Neuron (in vitro differentiated cells): ENCODE measurements at regions not wholly inside any gene's neighbourhood (a gene's known extent, or its start where the extent isn't known, plus 50 kb on each side); places are given as distances from the start of the nearest gene placed in this dataset.

Experiments
- H2AFZ ChIP-seq: one replicate; pipeline ENCODE4 v1.6.1; 2013; ENCODE audit warnings: low read depth, mild to moderate bottlenecking, inconsistent platforms, low read length, moderate library complexity
- H3K27me3 ChIP-seq: one replicate; pipeline ENCODE4 v1.6.1; 2013; ENCODE audit warnings: low read length; ENCODE audit not compliant: insufficient read depth
- H3K36me3 ChIP-seq: one replicate; pipeline ENCODE4 v1.6.1; 2013; ENCODE audit warnings: low read length; ENCODE audit not compliant: insufficient read depth
- H3K4me1 ChIP-seq: one replicate; pipeline ENCODE4 v1.6.1; 2013; ENCODE audit warnings: low read length; ENCODE audit not compliant: insufficient read depth
- H3K4me3 ChIP-seq: 2 replicates; pipeline ENCODE4 v1.5.1; 2013; ENCODE audit warnings: mild to moderate bottlenecking, low read length, moderate library complexity
- H3K9me3 ChIP-seq: one replicate; pipeline ENCODE4 v1.6.1; 2013; ENCODE audit warnings: low read length

DNA sequence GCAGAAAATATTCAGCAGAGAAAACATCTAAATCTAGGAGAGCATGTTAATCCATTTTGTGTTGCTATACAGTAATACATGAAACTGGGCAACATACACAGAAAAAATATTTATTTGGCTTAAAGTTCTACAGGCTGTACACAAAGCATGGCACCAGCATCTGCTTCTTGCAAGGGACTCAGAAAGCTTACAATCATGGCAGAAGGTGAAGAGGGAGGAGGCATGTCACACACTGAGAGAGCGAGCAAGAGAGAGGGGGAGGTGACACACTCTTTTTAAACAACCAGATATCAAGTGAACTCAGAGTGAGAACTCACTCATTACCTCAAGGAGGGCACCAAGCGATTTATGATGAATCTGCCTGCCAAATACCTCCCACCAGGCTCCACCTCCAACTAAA is 94.2 kb upstream of the CNOT2 start:
- Histone ChIP-seq H3K4me3 (no peak overlapping the region), H3K36me3 (no peaks in the 10 kb centered on the region), H2AFZ (no peak overlapping the region), H3K4me1 (no peaks in the 10 kb centered on the region), H3K9me3 (no peaks in the 10 kb centered on the region), H3K27me3 (no peaks in the 10 kb centered on the region)

DNA sequence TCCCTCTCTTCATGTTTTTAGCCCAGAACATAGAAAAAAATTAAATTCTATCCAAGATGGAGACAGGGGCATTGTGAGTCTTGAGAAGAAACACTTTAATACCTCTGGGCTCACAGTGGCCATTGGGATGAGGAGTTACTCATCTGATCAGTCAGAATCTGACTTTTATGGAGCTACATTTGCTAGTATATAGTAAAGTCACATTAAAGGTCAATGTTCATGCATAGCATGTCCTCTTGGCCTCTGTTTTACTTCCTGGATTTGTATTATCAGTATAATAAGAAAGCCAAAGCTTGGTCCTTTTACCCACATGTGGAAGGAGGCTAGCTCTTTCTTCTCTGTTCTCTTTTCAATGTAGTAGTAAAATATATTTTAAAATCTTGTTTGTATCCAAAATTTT is 93.6 kb upstream of the CNOT2 start:
- H3K27me3 ChIP-seq = no peaks in the 10 kb centered on the region
- no peaks in the 10 kb centered on the region for H3K36me3 ChIP-seq
- H2AFZ ChIP-seq = peak overlapping the region; percentile 16
- H3K4me3 ChIP-seq = no peak overlapping the region
- no peaks in the 10 kb centered on the region for H3K4me1 ChIP-seq
- H3K9me3 ChIP-seq = no peaks in the 10 kb centered on the region

DNA sequence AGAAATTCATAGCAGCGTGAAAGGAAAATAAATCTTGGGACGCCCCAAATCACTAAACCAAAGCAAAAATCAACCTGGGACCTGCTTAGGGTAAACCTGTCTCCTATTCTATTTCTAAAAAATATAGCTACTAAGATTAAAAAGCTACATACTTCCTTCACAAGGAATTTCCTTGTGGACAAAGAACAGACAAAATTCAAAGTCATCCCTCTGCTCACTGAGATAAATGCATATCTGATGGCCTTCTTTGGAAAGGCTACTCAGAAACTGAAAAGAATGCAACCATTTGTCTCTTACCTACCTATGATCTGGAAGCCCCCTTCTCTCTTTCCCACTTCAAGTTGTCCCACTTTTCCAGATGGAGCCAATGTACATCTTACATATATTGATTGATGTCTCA is 93.0 kb upstream of the CNOT2 start:
- Histone ChIP-seq H3K36me3 (no peaks in the 10 kb centered on the region), H3K4me3 (no peak overlapping the region), H3K4me1 (no peaks in the 10 kb centered on the region), H2AFZ (peak overlapping the region; percentile 16), H3K9me3 (no peaks in the 10 kb centered on the region), H3K27me3 (no peaks in the 10 kb centered on the region)

DNA sequence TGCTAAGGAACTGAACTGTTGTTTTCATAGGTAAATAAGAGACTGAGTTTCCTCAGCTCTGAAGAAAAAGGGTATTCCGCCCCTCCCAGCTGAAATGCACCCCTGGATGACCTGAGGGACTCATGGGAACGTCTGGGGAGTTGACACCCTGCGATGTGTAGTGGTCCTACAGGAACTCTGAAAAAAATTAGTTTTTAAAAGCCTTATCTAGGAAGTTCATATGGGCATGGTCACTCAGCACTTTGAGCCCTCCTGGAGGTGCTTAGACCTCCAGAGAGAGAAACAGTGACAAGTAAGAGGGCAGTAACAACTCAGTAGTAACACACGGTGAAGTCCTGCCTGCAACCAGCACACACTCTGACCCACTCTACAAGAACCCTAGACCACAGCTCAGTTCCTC is 91.2 kb upstream of the CNOT2 start:
- H3K4me3 ChIP-seq = no peak overlapping the region
- no peaks in the 10 kb centered on the region for H3K27me3 ChIP-seq
- no peak overlapping the region for H2AFZ ChIP-seq
- no peaks in the 10 kb centered on the region for H3K4me1 ChIP-seq
- H3K9me3 ChIP-seq = peaks cover 2% of the 10 kb centered on the region
- no peaks in the 10 kb centered on the region for H3K36me3 ChIP-seq

DNA sequence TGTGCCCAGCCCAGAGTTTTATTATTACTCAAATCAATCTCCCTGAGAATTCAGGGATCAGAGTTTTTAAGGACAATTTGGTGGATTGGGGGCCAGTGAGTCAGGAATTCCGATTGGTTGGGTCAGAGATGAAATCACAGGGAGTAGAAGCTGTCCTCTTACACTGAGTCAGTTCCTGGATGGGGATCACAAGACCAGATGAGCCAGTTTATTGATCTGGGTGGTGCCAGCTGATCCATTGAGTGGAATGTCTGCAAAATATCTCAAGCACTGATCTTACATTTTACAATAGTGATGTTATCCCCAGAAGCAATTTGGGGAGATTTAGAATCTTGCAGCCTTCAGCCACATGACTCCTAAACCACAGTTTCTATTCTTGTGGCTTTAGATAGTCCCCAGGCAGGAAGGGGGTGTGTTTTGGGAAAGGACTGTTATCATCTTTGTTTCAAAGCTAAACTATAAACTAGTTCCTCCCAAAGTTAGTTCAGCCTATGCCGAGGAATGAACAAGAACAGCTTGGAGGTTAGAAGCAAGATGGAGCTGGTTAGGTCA is 89.1 kb upstream of the CNOT2 start:
- Histone ChIP-seq H3K36me3 (no peaks in the 10 kb centered on the region), H3K9me3 (peaks cover 2% of the 10 kb centered on the region), H3K27me3 (no peaks in the 10 kb centered on the region)

DNA sequence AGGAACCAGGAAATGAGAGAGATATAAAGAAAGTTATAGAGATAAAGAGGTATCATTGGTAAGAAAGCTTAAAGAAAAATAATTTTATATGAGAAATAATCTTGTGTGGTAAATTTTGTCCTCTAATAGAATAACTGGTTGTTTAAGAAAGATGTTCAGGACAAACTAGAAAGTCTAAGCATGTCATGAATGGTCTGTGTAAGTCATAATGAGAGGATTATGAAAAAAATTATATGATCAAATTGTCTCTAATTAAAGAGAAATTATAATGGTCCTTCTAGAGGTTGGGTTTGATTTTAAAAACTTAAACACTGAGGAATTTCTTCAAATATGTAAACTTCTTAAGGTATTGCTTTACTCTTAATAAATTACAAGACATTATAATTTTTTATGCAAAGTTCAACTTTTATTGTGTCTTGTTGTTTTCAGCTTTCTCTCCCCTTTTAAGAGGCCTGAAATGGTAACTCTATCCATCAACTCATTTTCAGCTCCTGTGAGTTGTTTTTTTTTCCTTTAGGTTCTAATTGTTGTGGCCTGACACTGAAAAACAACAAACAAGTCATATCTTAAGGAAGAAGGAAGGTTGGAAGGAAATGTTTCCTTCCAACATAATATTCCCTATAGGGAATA is 88.2 kb upstream of the CNOT2 start:
- Histone ChIP-seq H3K4me1 (no peaks in the 10 kb centered on the region), H3K4me3 (no peak overlapping the region), H3K27me3 (no peaks in the 10 kb centered on the region), H3K36me3 (no peaks in the 10 kb centered on the region), H2AFZ (no peak overlapping the region), H3K9me3 (peaks cover 2% of the 10 kb centered on the region)

More for the DNA sequence above, 89.1 kb upstream of the CNOT2 start:
- Histone ChIP-seq H3K4me3 (no peak overlapping the region), H2AFZ (no peak overlapping the region), H3K4me1 (no peaks in the 10 kb centered on the region)

DNA sequence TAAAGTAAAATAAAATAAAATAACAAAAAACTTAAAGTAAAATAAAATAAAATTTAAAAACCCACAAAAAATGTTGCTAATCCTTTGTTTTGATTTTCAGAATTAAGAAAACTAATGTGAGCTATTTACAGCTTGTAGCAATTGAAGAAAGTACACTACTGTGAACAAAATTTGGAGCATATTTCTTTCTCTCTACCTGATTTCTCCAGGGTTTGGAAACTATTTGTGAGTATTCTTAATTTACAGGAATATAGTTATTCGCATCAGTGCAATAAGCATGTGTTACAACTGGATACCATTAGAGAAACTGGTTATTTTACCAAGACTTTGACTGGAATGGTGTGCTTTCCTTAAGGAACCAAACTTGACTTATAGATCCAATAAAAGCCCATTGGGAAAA is 86.1 kb upstream of the CNOT2 start:
- Histone ChIP-seq H3K27me3 (no peaks in the 10 kb centered on the region), H2AFZ (no peak overlapping the region), H3K4me3 (no peak overlapping the region), H3K36me3 (no peaks in the 10 kb centered on the region), H3K4me1 (no peaks in the 10 kb centered on the region), H3K9me3 (peaks cover 2% of the 10 kb centered on the region)

DNA sequence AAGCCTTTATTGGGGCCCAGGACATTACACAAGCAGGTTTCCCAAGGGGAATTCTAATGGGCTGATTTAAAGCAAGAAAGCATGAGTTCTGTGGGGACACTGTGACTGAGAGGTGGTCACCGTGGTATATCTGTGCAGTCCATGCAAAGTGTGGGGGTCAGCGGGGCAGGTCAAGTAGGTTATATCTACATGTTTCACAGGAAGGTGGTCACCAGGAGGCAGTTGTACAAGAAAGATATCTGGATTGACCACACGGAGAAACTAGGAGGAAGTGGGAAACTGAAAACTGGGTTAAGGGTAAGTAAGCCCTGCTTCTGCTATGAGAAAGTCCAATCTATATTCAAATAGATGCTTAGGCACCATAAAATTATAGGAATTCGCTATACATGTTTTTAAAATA is 77.8 kb upstream of the CNOT2 start:
- H3K27me3 ChIP-seq = no peaks in the 10 kb centered on the region
- H3K4me1 ChIP-seq = no peaks in the 10 kb centered on the region

DNA sequence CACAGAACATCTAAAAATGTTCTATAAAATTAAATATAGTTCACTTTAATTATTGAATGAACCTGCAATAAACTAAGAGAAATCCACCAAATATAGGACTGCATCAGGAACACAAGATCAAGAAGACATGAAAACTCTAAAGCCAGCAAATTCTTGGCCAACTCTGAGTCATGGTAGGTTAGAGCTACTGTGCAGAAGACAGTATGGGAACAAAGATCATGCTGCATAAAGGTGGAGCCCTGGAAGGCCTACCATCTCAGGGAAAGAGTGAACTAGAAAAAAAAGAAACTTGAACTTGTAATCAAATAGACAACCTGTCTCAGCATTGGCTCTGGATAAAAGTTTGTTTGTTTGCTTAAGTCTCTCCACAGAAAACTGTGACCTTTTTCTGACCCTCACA is 66.9 kb upstream of the CNOT2 start:
- Histone ChIP-seq H2AFZ (no peak overlapping the region), H3K27me3 (no peaks in the 10 kb centered on the region), H3K36me3 (no peaks in the 10 kb centered on the region), H3K9me3 (no peaks in the 10 kb centered on the region), H3K4me1 (no peaks in the 10 kb centered on the region), H3K4me3 (no peak overlapping the region)

More for the DNA sequence above, 77.8 kb upstream of the CNOT2 start:
- no peaks in the 10 kb centered on the region for H3K9me3 ChIP-seq
- no peak overlapping the region for H3K4me3 ChIP-seq
- no peaks in the 10 kb centered on the region for H3K36me3 ChIP-seq
- no peak overlapping the region for H2AFZ ChIP-seq

DNA sequence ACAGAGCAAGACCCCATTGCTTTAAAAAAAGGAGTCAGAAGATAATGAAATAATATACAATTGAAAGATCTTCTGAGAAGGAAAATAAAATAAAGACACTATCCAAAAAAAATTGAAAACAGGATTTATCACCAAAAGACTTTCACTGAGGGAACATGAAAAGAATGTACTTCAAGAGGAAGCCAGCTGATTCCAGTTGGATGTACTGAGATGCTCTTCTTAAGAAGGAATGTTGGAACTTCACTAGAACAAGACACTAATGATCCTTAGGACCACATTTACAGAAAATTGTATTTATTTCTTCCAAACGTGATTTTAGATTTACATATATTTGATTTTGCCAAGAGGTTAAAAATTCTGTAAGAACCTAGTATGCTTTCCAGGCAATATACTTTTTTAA is 65.6 kb upstream of the CNOT2 start:
- H3K27me3 ChIP-seq = no peaks in the 10 kb centered on the region
- H3K4me1 ChIP-seq = no peaks in the 10 kb centered on the region
- no peaks in the 10 kb centered on the region for H3K36me3 ChIP-seq
- no peaks in the 10 kb centered on the region for H3K9me3 ChIP-seq
- no peak overlapping the region for H3K4me3 ChIP-seq
- H2AFZ ChIP-seq = no peak overlapping the region

DNA sequence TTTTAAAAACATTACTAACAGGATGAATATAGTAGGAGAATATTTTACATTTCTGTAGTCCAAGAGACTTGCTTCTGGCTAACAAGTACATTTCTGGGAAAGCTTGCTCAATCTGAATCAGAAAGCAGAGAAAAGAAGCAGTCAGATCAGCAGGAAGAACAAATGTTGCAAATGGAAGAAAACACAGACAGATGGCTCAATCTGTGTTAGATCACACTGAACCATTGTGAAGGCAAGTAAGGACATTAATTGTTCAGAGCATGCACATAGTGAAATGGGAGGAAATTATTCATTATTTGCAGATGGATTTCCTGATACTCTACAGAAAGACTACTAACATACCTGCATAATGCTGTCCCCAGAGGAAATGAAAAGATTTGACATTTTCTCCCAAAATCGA is 65.2 kb upstream of the CNOT2 start:
- Histone ChIP-seq H3K9me3 (no peaks in the 10 kb centered on the region), H3K36me3 (no peaks in the 10 kb centered on the region), H3K4me3 (no peak overlapping the region), H2AFZ (no peak overlapping the region), H3K4me1 (no peaks in the 10 kb centered on the region), H3K27me3 (no peaks in the 10 kb centered on the region)

DNA sequence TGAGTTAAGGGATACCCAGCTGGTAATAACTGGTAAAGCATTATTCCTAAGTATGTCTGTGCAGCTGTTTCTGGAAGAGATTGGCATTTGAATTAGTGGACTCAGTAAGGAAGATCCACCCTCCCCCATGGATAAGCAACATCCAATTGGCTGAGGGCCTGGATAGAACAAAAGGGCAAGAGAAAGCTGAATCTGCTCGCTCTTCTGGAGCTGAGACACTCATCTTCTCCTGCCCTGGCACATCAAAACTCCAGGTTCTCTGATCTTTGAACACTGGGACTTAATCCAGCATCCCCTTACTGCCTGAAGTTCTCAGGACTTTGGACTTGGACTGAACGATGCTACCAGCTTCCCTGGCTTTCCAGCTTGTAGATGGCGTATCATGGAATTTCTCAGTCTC is 63.1 kb upstream of the CNOT2 start:
- no peaks in the 10 kb centered on the region for H3K4me1 ChIP-seq
- H3K4me3 ChIP-seq = no peak overlapping the region
- no peaks in the 10 kb centered on the region for H3K9me3 ChIP-seq
- no peaks in the 10 kb centered on the region for H3K36me3 ChIP-seq
- H2AFZ ChIP-seq = no peak overlapping the region
- no peaks in the 10 kb centered on the region for H3K27me3 ChIP-seq

DNA sequence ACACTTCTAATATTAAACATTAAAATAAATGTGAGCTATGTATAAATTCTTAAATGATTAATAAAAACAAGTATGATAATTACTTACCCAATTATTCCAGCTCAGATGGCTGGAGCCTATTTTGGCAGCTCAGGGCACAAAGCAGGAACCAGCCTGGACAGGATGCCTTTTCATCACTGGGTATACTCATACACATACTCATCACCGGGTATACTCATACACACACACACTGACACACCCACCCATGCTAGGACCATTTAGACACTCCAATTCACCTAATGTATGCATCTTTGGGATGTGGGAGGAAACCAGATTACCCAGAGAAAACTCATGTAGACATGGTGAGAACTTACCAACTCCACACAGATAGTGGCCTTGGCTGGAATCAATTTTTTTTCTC is 57.9 kb upstream of the CNOT2 start:
- Histone ChIP-seq H3K4me1 (no peaks in the 10 kb centered on the region), H3K9me3 (no peaks in the 10 kb centered on the region), H2AFZ (no peak overlapping the region), H3K27me3 (no peaks in the 10 kb centered on the region), H3K36me3 (no peaks in the 10 kb centered on the region), H3K4me3 (no peak overlapping the region)

DNA sequence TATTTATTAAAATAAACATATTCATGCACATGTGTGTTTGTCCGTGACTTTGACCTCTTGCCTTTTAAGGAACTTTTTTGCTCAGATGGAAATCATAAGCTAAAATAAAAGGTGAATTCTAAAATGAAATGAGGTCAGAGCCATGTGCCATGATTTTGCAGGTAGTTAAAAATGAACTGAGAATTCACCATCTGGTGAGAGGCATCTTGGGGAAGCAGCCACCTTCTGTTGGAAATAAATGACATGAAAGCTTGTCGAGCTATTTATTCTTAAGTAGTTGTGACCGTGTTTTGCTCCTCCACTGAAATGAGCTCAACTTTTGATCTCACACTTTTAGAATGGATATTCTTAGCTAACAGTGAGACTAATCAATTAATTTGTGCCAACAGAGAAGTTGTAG is 56.8 kb upstream of the CNOT2 start:
- Histone ChIP-seq H3K4me1 (no peaks in the 10 kb centered on the region), H3K4me3 (no peak overlapping the region), H2AFZ (no peak overlapping the region), H3K27me3 (no peaks in the 10 kb centered on the region), H3K9me3 (no peaks in the 10 kb centered on the region), H3K36me3 (no peaks in the 10 kb centered on the region)
